T47D (cell line): ENCODE measurements at regions not wholly inside any gene's neighbourhood (a gene's known extent, or its start where the extent isn't known, plus 50 kb on each side); places are given as distances from the start of the nearest gene placed in this dataset.

ENCODE experiments used
- DNase-seq, 2 experiments: peaks; one replicate each; pipeline versions ENCODE4 v3.0.0 to v3.0.0-alpha.2; 2011 to 2012; ENCODE audit warnings: low read depth in 1 of 2, low spot score in 1 of 2
- JUND ChIP-seq: IDR thresholded peaks from 2 replicates; pipeline ENCODE4 v1.6.1; 2012; ENCODE audit warnings: low read depth
- in situ Hi-C: cut with HindIII; loops from 2 replicates; pipeline ENCODE4 v1.10.0; 2016; ENCODE audit warnings: low sequenced_read_pairs, low pct_unique_long_range_greater_than_20kb

DNA sequence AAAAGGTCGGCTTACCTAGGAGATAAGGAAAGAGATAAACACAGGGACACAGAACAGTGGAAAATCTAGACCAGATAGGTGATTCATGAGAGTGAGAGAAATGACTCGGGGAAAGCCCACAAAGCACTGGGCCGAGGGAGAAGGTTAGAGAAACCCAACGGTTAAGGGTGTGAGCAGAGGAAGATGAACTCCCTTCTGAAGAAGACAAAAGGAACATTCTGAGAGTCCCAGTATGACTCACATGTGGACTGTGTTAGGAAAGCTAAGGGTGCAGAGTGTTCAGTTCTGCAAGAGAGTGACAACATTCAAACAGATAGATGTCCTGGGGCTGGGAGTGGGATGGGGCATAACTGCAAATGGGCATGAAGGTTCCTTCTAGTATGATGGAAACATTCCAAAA is 83.0 kb downstream of the CNTN3 start:
- in situ Hi-C loops, result no loop called here
- TF ChIP-seq JUND, result no peak
- DNase-seq, result no peak

DNA sequence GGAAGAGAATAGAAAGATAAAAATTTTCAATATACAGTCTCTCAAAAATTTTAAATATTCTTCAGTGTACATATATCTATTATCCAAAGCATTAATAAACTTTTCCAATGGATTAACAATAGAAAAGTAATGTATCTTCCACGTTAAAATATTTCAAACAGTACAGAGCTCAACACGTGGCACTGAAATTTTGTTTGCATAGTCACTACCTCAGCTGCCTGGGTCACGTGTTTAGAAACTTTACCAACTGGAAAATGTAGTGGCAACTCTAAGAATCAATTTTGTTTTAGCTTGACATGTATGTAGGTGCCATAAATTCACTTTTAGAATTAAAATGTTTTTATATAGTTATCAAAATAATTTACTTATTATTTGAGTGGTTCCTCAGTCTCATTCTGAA is 85.3 kb downstream of the CNTN3 start:
- DNase-seq, result no peak
- no peak for TF ChIP-seq JUND
- in situ Hi-C loops, result no loop called here

DNA sequence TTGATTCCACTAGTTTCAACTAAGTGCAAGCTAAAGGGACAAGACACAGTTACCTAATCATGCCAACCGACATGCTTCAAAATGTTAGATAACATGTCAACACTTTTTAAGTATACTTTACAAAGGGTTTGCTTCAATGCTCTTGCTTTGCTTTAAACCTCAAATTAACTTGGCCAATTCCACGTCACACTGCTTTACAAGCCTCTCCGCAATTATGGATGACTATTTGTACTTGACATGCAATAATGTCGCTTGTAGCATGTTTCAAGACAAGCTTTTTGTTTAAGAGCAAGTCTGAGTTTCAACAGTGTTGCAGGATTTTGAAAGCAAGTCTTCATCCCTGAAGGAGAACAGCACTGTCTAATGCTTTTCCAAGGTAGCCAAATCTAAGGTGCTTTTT is 86.9 kb downstream of the CNTN3 start:
- no peak for TF ChIP-seq JUND

DNA sequence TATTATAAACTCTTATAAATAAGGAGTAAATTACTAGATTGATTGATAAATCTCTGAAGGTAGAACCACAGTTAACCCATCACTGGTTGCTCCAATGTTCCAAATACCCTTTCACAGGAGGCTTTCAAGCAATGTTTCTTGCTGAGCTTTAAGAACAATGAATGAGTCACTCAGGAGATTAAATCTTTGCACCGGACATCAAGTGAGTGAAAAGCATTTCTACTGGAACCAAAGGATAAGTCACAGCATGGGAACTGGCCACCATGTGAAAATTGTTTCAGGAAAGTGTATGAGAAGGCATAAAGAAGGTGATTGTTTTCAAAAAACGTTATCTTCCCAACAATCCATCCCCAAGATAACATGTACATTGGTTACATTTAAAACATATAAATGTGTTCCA is 90.6 kb downstream of the CNTN3 start:
- no peak for TF ChIP-seq JUND
- in situ Hi-C loops, result no loop called here
- DNase-seq, result peak in 1 of 2 experiments; percentile 2

More for the DNA sequence above, 86.9 kb downstream of the CNTN3 start:
- no peak for DNase-seq
- in situ Hi-C loops, result no loop called here

DNA sequence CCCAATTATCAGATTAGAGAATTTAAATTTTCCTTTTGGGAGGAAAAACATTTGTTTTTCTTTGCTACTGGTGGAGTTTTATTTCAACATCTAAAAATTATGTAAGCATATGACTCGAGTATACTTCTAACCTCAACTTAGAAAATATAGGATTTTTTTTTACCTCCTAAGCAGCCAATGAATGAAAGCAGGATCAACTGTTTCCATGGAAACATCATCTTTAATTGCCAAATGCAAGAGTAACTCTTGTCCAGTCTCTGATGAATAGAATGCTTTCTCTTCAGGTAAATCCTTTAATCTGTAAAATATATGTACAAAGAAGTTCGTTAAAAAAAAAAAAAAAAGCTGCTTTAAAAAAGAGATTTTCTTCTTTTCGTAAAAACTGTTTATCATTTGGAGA is 93.6 kb downstream of the CNTN3 start:
- in situ Hi-C loops, result no loop called here
- no peak for DNase-seq
- no peak for TF ChIP-seq JUND

DNA sequence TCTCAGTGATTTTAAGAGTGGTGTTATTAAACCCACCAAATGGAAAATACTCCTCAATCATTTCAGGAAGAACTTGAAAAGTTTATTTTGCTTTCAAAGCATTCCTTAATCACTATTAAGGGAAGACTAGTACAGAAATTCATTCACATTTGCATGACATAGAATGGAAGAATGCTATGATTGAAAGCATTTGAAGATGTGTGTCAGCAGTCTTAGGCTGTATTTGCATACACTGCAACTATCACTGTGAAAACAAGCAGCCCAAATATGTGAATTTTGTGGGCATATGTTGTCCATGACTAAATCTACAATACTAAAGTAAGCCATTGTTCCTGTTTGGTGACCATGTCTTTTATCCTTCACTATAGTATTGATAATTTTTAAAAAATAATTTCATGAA is 95.8 kb downstream of the CNTN3 start:
- DNase-seq, result no peak
- TF ChIP-seq JUND, result no peak
- in situ Hi-C loops, result no loop called here

DNA sequence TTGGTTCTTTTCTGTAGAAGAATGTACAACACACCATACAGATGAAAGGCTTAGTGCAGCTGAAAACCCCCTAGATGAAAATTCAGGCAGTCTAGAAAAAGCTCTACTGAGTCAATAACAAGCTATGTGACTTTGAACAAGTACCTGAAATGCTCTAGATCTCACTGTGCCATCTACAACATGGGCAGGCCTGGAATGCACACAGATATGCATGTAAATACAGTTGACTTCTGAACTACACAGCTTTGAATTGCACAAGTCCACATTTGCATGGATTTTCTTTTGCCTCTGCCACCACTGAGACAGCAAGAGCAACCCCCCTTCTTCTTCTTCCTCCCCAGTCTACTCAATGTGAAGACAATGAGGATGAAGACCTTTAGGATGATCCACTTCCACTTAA is 98.4 kb downstream of the CNTN3 start:
- no peak for DNase-seq
- no peak for TF ChIP-seq JUND
- in situ Hi-C loops, result no loop called here

DNA sequence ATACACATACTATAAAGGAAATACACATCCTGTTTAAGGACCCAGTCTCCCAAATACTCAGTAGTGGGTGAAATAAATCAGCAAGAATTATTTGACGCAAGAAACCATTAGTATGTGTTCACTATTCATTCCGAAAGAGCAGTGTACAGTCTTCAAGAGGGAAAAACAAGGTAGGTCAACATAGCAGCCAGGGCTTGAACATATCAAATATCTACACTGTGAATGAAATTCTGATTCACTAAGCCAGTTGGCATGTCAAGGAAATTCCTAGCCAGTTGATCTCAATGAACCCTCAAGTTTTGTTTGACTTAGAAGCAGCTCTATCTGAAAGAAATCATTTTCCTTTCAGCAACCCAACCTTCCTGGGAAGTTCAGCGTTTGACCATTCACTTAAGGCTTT is 99.0 kb downstream of the CNTN3 start:
- in situ Hi-C loops, result no loop called here
- no peak for DNase-seq
- no peak for TF ChIP-seq JUND

DNA sequence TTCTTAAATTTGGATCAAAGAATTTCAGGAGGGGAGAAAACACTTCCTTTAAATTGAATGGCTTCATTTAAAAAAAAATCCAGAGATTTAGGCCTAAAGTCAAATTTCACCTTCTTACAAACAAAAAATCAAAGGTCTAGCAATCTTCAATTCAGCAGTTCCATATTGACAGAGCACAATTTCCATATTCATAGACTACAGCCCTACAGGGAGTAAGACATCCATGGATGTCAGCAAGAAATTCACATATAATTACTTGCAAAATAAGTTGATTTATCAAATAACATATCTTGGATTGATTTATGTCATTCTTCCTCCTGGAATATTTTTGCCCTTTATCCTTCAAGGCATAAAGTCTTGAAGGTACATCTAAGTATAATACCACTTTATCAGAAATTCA is 103.4 kb downstream of the CNTN3 start:
- in situ Hi-C loops, result no loop called here
- no peak for DNase-seq
- no peak for TF ChIP-seq JUND

DNA sequence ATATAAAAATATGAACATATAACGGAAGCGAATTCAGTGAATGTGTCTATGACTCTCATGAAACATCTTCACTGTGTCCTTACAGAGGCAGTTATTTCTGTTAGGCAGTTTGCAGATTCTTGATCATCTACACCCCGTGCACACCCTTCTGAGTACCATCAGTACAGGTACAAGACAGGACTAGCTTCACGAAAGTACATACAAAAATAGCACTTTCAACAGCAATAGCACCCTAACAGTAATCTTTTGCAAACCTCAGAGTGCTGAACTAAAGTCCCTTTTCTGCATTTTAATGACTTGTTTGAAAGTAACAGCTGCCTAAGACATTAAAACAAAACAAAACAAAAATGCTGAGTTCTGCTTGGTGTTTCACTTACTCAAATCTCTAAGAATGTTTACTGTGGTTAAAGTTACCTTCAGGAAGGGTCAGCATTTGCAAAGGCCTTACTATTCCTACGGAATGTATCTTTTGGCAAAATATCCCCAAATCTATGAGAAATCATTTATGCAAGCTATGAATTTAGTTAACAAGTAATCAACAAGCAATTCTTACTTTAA is 104.1 kb downstream of the CNTN3 start:
- in situ Hi-C loops, result no loop called here
- no peak for TF ChIP-seq JUND
- DNase-seq, result no peak

DNA sequence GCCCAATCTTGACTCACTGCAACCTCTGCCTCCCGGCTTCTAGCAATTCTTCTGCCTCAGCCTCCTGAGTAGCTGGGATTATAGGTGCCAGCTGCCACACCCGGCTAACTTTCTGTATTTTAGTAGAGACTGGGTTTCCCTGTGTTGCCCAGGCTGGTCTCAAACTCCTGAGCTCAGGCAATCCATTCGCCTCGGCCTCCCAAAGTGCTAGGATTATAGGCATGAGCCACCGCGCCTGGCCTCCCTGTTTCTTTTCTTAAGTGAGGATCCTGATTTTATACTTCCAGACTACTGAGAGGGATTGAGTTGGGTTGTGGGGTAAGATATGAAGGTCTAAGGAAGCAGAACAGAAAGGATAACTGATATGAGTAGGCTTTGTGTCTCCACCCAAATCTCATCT is 106.8 kb downstream of the CNTN3 start:
- in situ Hi-C loops, result no loop called here
- no peak for DNase-seq
- TF ChIP-seq JUND, result no peak

DNA sequence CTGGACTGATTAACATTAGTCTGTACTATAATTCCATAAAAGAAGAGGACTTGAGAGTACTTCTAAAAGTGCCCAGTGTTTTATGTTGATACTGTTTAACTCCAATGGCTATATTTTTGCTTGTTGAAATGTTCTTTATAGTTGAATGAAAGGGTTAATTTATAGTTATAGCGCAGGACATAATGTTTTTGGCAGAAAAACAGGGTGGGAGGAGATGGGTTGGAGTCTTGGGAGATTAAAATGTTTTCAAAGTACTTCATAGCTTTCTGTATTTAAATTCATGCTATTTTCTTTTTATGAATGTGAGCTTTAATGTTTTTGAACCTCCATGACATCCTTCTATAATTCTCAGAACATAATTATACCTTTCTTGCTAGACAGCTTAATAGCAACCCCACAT is 108.2 kb downstream of the CNTN3 start:
- in situ Hi-C loops, result no loop called here
- DNase-seq, result no peak
- TF ChIP-seq JUND, result no peak

DNA sequence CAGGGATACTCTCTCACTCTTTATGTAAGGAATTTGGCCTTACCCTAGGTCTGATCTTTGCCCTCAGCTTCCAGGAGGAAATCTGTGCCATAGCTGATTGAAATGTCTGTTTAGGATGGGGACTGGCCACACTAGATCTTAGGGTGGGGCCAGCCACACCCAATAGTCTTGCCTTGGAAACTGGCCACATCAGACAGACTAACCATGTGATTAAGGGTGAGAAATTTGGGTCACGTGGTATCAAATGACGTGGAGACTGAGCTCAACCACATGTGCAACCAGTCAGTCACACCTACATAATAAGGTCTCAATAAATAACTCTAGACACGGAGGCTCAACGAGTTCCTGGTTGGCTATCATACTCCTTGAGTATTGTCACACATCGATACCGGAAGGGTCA is 113.5 kb downstream of the CNTN3 start:
- in situ Hi-C loops, result no loop called here
- TF ChIP-seq JUND, result no peak
- no peak for DNase-seq

DNA sequence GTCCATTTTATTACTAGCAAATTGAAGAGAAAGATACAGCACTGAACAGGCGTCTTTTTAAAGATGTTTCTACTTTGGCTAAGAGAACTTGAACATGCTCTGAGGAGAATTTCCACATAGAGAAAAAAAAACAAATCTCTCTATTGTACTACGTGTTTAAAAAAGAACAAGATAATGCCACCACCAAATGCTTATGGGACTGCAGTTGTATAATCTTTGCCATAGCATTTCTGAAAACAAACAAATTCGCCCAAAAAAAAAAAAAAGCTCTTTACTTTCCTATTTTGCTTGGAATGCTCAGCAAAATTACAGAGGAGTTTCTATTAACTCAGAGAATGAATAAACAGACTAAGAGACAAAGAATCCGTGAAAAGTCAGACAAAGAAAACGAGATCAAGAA is 114.2 kb downstream of the CNTN3 start:
- no peak for TF ChIP-seq JUND
- no peak for DNase-seq

More for the DNA sequence above, 114.2 kb downstream of the CNTN3 start:
- in situ Hi-C loops, result no loop called here
